Stimulated activated CD4-positive, alpha-beta T cell treated with anti-CD3 and anti-CD28 coated beads, Interleukin-1b, Interleukin-23, amount 100 ng/mL, for 48 hours (primary cell): ENCODE measurements at regions not wholly inside any gene's neighbourhood (a gene's known extent, or its start where the extent isn't known, plus 50 kb on each side); places are given as distances from the start of the nearest gene placed in this dataset.

Experiments
- DNase-seq: peaks from one replicate; pipeline ENCODE4 v3.0.0-alpha.2; 2020

DNA sequence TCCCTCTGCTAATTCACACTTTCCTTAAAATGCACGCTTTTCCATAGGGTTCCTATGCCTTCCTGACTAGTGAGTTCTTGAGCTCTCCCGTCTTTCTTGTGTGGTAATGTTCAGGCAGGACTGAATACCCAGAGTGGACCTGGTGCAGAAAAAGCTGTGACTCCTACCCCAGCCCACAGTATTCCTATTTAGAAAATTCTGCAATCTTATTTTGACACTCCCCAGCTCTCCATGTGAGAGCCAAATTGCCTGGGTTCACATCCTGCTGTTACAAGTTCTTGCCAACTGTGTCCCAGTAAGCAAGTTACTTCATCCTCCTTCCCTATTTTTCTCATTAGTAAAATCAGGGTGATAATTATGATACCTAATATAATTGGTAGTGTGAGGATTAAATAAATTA is 290.8 kb upstream of the SLCO3A1 start:
- no peak for DNase-seq

DNA sequence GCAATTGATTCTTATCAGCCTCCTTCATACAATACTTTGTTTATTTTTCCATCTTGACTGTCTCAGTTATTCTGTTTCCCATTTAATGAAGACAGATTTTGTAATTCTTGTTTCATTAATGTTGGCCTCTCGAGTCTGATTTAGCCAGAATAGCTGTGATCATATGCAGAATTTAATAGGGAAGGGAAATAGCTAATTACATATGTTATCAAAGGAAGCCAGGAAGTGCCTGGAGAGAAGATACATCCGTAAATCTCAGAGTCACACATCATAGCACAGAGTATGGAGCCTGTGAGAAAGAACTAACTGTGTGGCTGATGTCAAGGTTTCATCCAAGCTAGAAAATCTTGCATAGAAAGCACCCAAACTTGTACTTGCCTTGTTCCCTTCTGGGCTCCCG is 288.9 kb upstream of the SLCO3A1 start:
- DNase-seq, result no peak

DNA sequence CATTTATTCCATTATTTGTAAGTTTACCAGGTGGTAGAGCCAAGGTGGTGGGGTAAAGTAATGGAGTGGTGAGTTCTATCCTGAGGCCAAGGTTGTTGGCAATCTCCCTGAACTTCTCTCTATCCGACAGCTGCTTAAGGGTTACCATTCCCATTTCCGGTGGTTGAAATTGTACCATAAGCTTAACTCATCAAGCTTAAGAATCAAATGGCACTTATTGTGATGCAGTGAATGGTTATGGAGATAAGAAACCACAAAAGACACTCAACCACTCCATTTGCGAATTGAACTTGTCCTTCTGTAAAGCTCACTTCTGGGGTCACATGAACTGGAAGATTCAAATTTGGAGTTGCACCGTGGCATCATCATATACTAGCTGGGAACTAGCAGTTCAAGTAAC is 287.4 kb upstream of the SLCO3A1 start:
- no peak for DNase-seq

DNA sequence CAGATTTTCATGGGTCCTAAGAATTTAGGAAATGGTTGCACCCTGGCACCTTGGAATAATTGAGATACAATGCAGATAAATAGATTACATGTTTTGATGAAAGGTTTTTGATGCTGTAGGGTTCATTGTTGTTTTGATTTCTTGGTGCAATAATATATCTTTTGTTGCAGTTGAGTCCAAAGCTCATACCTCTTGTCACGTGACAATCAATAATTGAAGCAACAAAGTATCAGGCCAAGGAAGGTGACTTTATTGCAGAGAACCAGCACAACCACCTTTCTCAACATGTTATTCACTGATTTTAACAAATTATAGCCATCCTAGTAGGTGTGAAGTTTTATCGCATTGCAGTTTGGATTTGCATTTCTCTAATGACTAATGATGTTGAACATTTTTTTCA is 285.5 kb upstream of the SLCO3A1 start:
- DNase-seq, result no peak

DNA sequence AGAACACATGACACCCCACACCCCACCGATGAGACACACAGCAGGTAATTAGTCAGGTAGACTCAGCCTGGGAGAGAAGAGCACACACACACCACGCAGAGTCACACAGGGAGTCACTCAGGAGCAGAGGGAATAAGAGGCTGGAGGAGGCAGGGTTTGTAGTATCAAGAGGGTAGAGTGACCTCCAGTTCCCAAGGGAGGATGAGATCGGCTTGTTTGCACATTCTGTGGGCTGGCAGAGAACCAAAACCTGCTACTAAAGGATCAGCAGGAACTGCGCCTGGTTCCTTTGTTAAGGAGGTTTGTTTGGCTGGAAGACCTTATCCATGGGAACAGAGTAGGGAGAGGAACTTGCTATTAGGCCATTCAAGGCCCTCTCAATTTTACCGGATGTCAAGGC is 281.4 kb upstream of the SLCO3A1 start:
- DNase-seq, result no peak

DNA sequence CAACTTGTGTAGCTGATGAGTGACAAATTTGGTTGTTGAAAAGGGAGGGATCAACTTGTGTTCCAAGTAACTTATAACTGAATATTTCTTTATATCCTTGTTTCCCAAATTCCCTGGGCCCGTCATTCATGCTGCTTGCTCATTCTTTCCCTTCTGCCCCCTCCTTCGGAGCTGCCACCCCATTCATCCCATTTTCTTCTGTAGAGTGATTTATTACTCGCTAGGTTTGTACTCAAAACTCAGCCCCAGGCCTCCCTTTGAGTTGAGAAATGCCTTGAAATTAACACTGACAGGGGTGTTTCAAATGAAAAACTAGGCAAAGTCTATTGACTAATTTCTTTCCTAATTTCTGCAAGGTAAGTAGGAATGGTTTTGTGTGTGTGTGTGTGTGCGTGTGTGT is 277.4 kb upstream of the SLCO3A1 start:
- no peak for DNase-seq

DNA sequence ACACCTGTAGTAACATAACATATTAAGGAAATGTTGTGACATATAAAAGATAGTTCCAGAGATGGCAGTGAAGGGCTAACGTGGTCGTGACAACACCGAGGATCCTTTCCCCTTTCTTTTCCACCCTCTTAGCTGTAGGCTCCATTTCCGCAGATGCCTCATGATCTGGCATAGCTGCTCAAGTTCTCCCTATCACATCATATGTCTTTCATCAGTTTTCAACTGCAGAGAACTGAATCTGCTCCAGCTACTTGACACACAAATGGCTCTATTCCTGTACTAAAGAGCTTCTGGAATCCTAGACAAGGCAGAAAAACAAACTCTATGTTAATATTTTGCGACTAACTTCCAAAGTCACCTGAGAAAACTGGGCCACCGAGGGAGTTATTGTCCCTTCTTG is 275.0 kb upstream of the SLCO3A1 start:
- no peak for DNase-seq

DNA sequence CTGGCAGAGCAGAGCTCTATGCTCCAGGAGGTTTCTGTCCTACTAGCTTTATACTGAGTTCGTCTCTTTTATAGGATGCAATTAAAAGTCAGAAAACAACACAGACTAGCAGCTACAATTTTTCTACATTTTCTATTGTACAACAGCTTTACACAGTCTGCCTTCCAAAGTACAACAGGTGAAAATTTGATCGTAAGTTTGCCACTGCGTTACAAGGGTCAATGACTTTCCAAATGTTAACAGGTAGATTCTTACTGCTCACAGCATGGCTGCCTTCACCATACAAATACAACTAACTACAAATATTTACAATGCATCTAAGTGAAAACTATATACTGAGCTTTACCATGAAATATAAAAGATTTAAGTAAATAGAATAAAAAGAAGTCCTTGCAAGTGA is 268.6 kb upstream of the SLCO3A1 start:
- DNase-seq, result no peak

DNA sequence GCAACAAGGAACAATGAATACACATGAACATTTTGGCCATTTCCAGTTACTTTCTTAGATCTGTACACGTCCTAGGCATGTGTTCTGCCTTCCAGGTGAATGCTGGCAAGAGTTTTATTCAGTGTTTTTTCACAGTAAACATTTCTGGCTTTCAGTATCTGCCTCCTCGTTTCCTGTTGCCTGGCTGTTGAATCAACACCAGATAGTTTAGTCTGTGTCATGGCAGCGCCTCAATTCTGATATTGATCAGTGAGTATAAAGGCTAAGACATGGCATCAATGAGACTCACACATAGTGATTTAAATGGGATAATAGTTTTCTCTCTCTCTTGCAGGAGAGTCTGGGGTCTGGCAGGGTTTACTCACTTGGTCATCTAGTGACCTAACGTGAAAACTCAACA is 266.9 kb upstream of the SLCO3A1 start:
- DNase-seq, result no peak

DNA sequence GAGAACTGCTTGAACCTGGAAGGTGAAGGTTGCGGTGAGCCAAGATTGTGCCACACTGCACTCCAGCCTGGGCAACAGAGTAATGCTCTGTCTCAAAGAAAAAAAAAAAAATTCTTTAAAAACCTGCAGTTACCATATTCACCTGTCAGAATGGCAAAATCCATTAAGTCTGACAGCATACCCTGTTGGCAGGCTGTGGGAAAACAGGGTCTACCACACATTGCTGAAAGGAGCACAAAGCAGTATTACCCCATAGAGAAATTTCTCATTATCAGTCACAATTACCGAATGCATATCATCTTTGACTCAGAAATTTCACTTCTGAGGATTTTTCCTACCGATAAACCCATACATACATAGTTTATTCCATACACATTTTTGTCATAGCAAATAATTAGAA is 264.1 kb upstream of the SLCO3A1 start:
- DNase-seq, result peak; percentile 30

DNA sequence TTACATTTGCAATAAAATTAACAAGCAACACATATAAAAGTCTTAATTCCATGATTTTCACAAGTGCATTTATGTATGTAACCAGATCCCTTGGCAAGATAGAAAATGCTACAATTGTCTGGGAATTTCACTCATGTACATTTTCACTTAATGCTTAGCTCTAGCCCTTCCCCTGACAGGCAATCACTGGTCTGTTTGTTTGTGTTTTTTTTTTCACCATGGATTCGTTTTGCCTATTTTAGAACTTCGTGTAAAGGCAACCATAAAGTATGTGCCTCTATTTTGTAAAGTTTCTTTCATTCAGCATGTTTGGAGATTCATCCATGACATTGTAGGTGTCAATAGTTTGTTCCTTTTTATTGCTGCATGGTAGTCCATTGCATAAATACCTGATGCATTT is 260.9 kb upstream of the SLCO3A1 start:
- no peak for DNase-seq

DNA sequence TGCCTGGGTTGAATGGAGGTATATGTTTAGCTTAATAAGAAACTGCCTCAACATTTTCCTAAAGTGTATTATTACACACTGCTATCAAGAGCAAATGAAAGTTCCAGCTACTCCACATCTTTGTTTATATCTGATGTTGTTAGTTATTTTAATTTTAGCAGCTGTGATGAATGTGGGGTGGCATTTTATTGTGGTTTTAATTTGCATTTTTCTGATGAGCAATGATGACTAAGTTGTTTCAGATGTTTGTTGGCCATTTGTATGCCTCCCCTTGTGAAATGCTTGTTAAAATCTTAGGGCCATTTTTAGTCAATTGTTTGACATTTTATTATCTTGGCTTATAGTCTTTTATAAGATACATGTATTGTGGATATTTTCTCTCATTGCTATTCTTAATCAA is 260.4 kb upstream of the SLCO3A1 start:
- DNase-seq, result no peak

DNA sequence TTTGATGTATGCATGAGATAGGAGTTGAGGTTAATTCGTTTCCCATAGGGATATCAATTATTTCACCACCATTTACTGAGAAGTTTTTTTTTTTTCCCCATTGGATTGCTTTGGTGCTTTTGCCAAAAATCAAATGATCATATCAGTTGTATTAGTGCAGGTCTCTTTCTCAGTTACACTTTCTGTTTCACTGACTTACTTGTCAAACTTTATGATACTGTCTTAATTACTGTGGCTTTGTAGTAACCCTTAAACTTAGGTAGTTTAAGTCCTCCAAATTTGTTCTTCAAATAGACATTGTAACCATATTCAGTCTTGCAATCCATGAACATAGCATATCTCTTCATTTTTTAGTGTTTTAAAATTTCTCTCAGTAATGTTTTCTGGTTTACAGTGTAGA is 259.9 kb upstream of the SLCO3A1 start:
- no peak for DNase-seq

DNA sequence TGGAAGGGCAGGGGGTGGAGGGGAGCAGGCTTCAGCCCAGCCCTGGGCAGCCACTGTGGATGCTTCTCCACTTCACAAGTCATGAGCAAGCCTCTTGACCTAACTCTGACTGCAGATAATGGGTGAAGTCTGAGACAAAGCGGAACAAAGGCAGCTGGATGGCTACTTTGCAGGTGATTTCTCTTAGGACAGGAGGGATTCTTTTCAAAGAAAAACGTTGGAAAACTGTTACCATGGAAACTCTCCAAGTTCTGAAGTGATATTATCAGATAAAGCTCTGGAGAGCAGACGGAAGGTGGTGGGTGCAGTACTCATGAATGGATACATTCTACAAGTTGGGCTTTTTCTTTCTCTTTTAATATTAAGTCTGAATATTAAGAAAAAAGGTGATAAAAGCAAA is 254.2 kb upstream of the SLCO3A1 start:
- DNase-seq, result no peak

DNA sequence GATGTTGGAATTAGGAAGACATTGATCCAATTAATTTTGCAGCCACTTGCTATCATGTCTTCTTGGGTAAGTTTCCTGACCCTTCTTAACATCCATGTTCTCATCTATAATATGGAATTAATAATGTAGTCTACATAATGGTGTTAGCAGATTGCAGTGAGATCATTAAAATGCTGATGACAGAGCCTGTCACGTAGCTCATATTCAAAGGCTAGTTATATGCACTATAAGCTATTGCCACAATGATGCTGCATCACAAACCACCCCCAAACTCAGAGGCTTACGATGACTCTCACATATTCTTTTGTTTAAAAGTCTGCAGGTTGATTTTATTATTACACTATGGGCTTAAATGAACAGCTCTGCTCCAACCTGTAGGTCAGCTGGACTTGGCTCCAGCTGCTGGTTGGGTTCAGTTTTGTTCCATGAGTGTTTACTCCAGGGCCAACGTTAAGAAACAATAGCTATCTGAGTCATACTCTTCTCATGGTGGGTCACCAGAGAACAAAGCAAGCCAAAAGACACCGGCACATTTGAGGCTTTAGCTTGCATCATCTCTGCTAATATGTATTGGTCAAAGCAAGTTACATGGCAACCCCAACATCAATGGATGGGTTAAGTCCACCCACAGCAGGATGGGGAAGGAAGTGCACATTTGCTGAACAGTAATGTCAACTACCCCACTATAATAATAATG is 250.0 kb upstream of the SLCO3A1 start:
- DNase-seq, result no peak

DNA sequence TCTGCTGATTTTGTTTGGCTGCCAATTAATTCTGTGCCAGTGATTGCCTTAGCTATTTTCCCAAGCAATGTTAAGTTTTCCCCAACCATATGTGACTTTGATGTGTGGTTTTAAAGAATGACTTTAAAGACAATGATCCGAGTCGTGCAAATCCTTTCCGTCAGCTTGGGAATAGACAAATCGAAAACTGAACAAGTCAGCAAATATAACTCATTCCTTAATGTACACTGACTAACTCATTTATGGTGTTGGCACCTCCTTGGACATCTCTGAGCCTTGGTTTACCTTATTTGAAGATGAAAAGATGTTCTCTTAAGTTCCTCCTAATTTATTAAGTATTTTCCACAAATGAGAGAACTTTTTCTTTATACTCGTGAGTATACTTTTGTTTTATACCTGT is 249.4 kb upstream of the SLCO3A1 start:
- no peak for DNase-seq

DNA sequence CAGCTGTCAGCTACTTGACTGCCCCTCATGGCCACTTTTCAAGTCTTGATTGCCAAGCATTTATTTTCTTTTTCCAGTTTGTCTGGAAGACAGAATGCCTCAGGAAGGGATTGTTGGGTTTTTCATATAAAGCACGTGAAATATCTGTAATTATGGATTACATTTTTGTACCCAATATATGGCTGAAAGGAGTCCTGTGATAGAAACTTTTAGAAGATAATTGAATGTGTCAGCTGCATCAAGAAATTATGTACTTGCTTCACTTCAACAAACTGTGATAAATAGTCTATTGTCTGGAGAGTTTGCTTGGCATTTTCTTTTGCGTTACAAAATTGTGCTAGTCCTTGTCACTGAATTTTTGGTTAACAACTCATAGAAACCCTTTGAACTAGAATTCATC is 247.9 kb upstream of the SLCO3A1 start:
- DNase-seq, result no peak

DNA sequence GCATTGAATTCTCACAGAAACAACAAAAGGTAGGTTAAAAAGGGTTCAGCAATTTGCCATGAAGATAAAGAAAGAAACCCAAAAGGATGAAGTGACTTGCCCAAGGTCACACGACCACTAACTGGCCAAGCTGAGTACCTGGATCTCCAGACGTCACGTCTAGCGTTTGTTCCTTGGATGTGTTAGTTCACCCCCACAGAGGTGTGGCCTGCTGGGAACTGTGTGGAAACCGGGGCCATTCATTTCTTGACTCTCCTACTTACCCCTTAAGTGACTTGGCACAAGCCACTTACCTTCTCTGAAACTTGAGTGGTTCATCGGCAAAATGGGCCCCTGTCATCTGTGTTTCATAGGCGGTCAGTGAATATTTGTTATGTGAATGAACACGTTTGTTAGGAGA is 244.3 kb upstream of the SLCO3A1 start:
- DNase-seq, result no peak

DNA sequence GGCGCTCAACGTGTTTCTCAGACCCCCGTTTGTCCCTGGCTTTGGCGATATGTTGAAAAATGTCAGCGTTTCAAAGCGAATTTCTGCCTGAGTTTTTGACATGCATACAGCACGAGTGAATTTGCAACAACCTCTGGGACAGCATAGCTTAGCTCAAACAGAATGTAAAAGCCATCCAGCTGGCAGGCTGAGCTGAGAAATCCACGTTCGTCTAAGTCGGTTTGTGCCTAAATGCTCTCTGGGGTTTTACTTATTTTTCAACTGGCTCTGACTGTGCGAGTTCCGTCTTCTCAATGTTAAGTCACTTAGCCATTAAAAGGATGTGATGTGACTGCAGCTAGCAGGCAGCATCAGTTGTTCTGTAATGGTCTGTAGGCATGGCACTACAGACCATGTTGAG is 243.5 kb upstream of the SLCO3A1 start:
- no peak for DNase-seq

DNA sequence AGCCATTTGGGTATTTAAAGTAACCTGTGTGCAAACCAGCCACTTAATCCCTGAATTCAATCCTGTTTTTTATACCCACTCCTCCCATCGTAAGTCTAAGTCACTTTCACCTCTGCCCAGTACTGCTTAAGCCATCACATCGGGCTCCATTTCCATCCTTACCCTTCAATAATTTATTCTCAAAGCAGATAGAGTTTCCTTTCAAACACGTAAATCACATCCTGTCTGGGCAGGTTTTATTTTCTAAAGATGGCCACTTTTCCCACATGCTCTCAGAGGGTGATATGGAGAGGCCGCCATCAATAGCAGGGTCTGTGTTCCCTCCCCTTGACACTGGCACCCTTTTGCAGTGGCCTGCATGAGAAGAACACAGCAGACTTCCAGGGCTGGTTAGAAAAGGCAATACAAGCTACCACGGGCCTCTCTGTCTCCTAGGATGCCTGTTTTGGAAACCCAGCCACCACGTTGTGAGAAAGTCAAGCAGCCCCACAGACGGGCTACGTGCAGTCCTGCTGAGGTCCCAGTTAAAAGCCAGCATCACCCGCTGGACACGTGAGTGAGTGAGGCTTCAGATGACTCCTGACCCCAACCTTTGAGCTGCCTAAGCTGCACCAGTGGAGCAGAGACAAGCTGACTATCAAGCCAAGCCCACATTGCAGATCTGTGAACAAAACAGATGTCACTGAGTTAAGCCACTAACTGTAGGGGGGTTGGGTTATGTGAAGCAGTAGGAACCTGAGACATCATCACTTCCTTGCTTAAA is 241.8 kb upstream of the SLCO3A1 start:
- DNase-seq, result no peak

DNA sequence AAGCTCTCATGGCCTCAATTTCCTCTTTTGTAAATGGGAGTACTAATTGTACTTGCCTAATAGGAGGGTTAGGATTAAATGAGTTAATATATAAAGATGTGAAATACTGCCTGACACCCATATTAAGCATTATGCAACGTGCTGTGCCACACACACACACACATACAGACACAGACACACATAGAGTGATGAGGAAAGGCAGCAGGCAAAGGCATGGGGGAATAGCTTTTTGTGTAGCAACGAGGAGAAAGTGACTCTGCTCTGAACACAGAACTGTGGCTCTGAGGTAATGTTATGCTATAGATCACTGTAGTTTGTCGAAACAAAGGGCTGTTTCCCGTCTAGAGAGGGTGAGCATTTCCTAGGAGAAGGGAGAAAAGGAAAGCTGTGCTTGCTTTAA is 233.3 kb upstream of the SLCO3A1 start:
- no peak for DNase-seq

DNA sequence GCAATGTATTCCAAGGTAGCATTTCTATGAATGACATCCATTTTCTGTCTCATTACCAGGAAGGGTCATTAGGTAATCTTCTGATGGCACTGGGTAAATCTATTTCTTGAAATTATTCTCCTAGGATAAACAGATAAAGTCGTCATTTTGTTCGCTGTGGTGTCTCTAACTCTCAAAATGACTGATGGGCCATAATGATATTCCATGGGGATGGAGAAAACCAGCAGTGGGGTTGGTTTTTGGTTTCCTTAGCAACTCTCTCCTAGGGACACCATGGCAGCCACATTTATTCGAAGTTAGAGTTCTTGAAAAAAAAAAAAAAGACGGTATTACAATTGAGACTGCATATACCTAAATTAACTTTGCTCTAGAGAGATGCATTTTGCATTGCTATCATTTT is 231.3 kb upstream of the SLCO3A1 start:
- DNase-seq, result no peak

DNA sequence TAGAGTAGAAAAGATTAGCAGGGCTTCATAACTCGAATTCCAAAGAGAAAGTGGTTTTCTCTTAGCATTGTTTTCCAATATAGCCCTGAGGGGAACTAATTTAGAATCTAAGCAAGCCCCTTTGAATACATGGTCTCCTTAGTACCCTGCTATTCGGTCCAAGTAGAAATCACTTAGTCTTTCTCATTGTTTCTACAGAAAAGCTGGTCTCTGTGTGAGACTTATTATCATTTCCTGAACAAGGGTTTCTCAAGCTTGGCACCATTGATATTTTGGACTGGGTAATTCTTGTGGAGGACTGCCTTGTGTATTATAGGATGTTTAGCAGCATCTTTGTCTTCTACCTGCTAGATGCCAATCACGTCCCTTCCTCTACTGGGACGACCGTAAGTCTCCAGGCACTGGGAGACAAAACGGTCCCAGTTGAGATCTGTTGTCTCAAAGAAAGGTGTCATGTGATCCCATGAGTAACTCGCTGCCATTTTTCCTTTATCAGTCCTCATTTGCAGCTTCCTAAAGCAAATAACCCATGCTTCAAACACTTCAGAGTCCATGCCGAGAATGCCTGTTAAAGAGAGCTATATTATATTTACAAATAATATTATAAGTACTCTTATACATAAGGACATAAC is 230.7 kb upstream of the SLCO3A1 start:
- no peak for DNase-seq

DNA sequence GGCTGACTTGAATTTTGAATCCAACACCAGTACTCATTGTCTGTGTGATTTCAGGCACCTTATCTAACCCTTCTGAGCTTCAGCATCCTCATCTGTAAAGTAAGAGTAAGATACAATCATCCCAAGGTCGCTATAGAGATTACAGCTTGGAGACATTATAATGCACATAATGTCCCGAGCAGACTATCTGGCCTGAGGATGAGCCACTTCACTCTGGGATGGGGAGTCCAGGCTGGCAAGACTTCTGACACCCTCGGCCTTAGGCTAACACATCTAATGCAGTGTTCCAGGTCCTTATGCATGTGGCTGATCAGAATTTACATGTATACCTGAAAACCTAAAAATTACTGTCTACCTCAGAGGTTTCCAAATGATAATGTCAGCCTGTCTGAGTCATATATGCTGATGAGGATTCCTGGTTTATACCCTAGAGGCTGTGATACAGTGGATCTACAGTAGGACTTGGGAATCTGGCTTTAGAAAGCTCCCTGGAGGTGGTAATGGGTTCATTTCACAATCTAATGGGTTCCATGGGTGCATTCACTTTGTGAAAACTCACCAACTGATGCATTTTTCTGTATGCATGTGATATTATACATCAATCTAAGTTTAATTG is 229.0 kb upstream of the SLCO3A1 start:
- DNase-seq, result no peak
